Activated CD4-positive, alpha-beta T cell treated with anti-CD3 and anti-CD28 coated beads for 4 hours (primary cell): ENCODE measurements at regions not wholly inside any gene's neighbourhood (a gene's known extent, or its start where the extent isn't known, plus 50 kb on each side); places are given as distances from the start of the nearest gene placed in this dataset.
A peak's percentile ranks its signal among the peaks of the same experiment; 100 is the strongest.

Source experiments
- DNase-seq, 2 donors: peaks; one replicate each; pipeline ENCODE4 v3.0.0-alpha.2; 2020

- DNase-seq = no peak
Measured at GRCh38 chr9:119986205-119986604, 593.8 kb downstream of the CDK5RAP2 start.

GRCh38 chr9:119974026-119974425, 604.8 kb upstream of the BRINP1 start:
- DNase-seq = no peak

- peak in 1 of 2 donors; percentile 8 for DNase-seq
Measured at GRCh38 chr9:119968836-119969707, 599.8 kb upstream of the BRINP1 start.

- DNase-seq = no peak
Measured at GRCh38 chr9:119967867-119968535, 598.8 kb upstream of the BRINP1 start.

GRCh38 chr9:119963798-119964372, 594.6 kb upstream of the BRINP1 start:
- DNase-seq = no peak

- DNase-seq = no peak
Measured at GRCh38 chr9:119963258-119963797, 594.1 kb upstream of the BRINP1 start.

GRCh38 chr9:119961774-119962424, 592.7 kb upstream of the BRINP1 start:
- DNase-seq = no peak

- no peak for DNase-seq
Measured at GRCh38 chr9:119959846-119960545, 590.8 kb upstream of the BRINP1 start.

GRCh38 chr9:119956111-119956510, 586.9 kb upstream of the BRINP1 start:
- no peak for DNase-seq

- DNase-seq = no peak
Measured at GRCh38 chr9:119955276-119955675, 586.0 kb upstream of the BRINP1 start.

GRCh38 chr9:119951591-119951990, 582.4 kb upstream of the BRINP1 start:
- DNase-seq = no peak

- DNase-seq = no peak
Measured at GRCh38 chr9:119951090-119951489, 581.9 kb upstream of the BRINP1 start.

GRCh38 chr9:119945686-119946085, 576.5 kb upstream of the BRINP1 start:
- no peak for DNase-seq

- DNase-seq = no peak
Measured at GRCh38 chr9:119941091-119941490, 571.9 kb upstream of the BRINP1 start.

- DNase-seq = no peak
Measured at GRCh38 chr9:119938871-119939270, 569.6 kb upstream of the BRINP1 start.

- DNase-seq = no peak
Measured at GRCh38 chr9:119934497-119934896, 565.3 kb upstream of the BRINP1 start.

GRCh38 chr9:119933191-119933590, 564.0 kb upstream of the BRINP1 start:
- no peak for DNase-seq

GRCh38 chr9:119924736-119925135, 555.5 kb upstream of the BRINP1 start:
- no peak for DNase-seq

- DNase-seq = no peak
Measured at GRCh38 chr9:119917175-119917574, 547.9 kb upstream of the BRINP1 start.

GRCh38 chr9:119907056-119907455, 537.8 kb upstream of the BRINP1 start:
- DNase-seq = no peak

GRCh38 chr9:119905724-119906123, 536.5 kb upstream of the BRINP1 start:
- DNase-seq = no peak

- DNase-seq = no peak
Measured at GRCh38 chr9:119903851-119904250, 534.6 kb upstream of the BRINP1 start.
